Ovary (tissue), 3 donors: ENCODE measurements at regions not wholly inside any gene's neighbourhood (a gene's known extent, or its start where the extent isn't known, plus 50 kb on each side); places are given as distances from the start of the nearest gene placed in this dataset.

Experiments used
- CTCF ChIP-seq, 3 donors: fragments of 450-650 bp in 2 of 3; fragments of 200-600 bp in 1 of 3; IDR thresholded peaks; one replicate each; pipeline versions ENCODE4 v1.5.1 to v1.8.0; 2016 to 2022; ENCODE audit warnings: antibody characterized with exemption in 3 of 3, mild to moderate bottlenecking in 1 of 3
- EP300 ChIP-seq: sonication (generic); formaldehyde crosslinking; IDR thresholded peaks from one replicate; pipeline ENCODE4 v1.6.1; 2017; ENCODE audit warnings: antibody characterized with exemption
- POLR2A ChIP-seq: fragments of 450-650 bp; IDR thresholded peaks from one replicate; pipeline ENCODE4 v1.6.1; 2017; ENCODE audit warnings: antibody characterized with exemption, mild to moderate bottlenecking, moderate library complexity
- donor health status: DM: no; HTN: no; CAD: no.

- TF ChIP-seq CTCF (IDR thresholded peaks at IDR 0.05) (no peak), POLR2A (no peak), EP300 (no peak)
These were observed 143.2 kb downstream of the PHLDA1 start for GRCh38 chr12:75888399-75888798.
